ENCODE measurements at regions not wholly inside any gene's neighbourhood (a gene's known extent, or its start where the extent isn't known, plus 50 kb on each side); places are given as distances from the start of the nearest gene placed in this dataset.

DNA sequence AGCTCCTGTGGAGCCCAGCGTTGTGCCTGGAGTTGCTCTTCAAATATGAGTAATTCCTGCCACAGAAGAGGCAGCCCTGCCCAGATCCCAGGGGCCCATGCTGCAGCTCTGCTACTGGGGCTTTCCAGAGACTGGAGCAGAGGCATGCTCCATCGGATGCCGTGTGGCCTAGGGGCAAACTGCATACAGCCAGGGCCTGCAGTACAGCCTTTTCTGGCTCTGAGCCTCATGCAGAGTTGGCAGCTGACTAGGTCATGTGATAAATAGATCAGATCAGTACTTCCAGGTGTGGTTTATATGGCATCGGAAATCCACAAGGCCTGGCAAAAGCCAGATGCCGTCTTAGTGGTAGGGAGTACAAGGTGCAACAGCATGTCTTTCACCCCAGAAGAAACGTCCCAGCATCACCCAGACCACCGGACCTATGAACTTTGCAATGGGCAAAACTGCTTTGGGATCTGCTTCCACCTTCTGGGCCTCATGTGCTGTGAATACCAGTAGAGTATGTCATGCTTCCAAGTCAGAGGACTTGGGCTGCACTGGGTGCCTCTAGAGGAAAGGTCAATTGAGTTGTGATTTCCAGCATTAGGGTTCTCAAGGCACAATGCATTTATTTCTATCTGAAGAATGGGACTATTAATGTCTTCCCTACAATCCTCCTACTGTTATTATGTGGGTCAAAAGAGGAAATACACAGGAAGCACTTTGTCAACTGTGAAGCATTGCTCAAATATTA lies 250.7 kb upstream of the ZNF32 start:
- TF ChIP-seq, protein P1, sequence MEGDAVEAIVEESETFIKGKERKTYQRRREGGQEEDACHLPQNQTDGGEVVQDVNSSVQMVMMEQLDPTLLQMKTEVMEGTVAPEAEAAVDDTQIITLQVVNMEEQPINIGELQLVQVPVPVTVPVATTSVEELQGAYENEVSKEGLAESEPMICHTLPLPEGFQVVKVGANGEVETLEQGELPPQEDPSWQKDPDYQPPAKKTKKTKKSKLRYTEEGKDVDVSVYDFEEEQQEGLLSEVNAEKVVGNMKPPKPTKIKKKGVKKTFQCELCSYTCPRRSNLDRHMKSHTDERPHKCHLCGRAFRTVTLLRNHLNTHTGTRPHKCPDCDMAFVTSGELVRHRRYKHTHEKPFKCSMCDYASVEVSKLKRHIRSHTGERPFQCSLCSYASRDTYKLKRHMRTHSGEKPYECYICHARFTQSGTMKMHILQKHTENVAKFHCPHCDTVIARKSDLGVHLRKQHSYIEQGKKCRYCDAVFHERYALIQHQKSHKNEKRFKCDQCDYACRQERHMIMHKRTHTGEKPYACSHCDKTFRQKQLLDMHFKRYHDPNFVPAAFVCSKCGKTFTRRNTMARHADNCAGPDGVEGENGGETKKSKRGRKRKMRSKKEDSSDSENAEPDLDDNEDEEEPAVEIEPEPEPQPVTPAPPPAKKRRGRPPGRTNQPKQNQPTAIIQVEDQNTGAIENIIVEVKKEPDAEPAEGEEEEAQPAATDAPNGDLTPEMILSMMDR (IDR thresholded peaks at IDR 0.05; ENCODE audit: low read depth, low read length), result no peak
- DNase-seq (ENCODE audit: low read depth in 2 of 2), result no peak
- H3K4me3 ChIP-seq (replicated peaks in 1 of 2; ENCODE audit: low read depth in 2 of 2, low read length in 2 of 2), result no peak overlapping the region

DNA sequence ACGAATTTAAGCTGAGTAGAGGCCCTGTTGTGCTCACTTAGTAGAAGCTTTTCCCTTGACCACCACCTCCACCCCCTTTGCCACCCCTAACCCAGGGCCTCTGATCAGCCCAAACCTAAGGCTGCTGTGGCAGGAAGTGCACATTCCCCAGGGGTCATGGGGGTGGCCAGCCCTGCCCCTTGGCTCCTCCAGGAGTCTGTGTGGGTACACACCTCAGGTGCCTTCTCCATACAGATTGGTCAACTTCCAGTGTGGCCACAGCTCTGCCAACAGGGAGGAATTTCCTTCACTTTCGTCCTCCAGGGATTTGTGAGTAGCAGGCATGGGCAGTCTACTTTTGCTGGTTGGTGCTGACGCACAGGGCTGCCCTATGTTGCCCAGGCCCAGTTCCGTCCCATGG lies 249.9 kb upstream of the ZNF32 start:
- TF ChIP-seq, protein P1 (IDR thresholded peaks at IDR 0.05; ENCODE audit: low read depth, low read length), result no peak
- H3K4me3 ChIP-seq (replicated peaks in 1 of 2; ENCODE audit: low read depth in 2 of 2, low read length in 2 of 2), result no peak overlapping the region

DNA sequence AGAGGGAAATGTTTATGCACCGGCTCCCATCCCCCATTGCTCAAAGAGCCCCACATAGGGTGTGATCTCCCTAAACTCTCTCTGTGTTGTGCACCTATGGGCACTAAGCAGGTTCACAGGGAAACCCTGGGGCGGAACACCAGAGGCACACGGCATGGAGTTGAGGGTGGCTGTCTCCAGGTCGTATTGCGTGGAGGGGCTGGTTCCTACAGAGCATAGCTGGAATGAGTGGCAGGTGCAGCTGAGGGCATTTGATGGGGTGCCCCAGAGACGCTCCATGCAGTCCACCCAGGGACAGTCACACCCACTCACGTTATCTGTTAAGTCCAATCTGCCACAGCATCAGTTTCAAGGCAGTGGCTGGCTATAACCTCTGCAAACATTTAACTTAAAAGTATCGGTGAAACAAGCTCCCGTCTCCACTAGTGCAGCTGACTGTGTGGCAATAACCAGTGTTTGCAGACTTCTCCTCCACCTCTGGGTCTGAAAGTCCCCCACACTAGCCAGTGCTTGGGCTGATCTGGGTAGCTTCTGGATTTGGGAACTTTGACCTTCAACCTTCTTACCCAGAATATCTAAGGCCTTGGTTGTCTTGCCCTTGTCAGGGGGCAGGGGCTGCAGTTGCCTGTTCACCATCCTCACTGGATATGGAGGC lies 249.2 kb upstream of the ZNF32 start:
- no peak for DNase-seq (ENCODE audit: low read depth in 2 of 2)
- no peak overlapping the region for H3K4me3 ChIP-seq (replicated peaks in 1 of 2; ENCODE audit: low read depth in 2 of 2, low read length in 2 of 2)
- TF ChIP-seq, protein P1 (IDR thresholded peaks at IDR 0.05; ENCODE audit: low read depth, low read length), result no peak

More for the DNA sequence above, 249.9 kb upstream of the ZNF32 start:
- no peak for DNase-seq (ENCODE audit: low read depth in 2 of 2)

DNA sequence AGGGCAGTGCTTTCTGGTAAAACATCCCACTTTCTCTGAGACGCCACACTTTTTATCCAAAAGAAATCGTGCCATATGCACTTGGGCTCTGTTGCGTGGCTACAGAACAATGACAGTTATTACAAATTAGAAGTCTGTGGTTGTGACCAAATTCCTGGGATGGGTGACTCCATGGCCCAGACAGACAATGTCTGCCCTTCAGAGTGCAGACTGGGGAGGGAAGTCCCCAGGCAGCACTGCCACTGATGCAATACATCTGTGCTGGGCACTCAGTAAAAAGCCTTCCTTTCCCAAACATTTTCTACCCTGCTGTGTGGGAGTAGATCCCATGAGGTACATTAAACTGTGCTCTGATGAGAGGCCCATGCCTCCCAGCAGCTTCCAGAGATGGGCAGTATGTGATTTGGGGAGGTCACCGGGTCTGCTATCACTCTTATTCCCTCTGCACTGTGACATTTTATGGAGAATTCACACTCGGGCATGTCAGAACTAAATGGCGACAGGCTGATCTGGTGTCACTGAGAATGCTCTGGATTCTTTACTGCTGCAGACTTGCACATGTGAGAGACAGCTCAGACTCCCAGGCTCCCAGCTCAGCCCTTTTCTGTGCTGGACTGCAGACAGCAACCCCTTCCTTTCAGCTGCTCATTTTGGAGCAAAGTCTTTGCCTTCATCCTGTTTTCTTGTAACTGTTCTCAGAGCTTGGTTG lies 243.5 kb upstream of the ZNF32 start:
- H3K4me3 ChIP-seq (replicated peaks in 1 of 2; ENCODE audit: low read depth in 2 of 2, low read length in 2 of 2), result no peak overlapping the region
- DNase-seq (ENCODE audit: low read depth in 2 of 2), result peak; percentile 53 to 78
- TF ChIP-seq, protein P1 (IDR thresholded peaks at IDR 0.05; ENCODE audit: low read depth, low read length), result no peak

DNA sequence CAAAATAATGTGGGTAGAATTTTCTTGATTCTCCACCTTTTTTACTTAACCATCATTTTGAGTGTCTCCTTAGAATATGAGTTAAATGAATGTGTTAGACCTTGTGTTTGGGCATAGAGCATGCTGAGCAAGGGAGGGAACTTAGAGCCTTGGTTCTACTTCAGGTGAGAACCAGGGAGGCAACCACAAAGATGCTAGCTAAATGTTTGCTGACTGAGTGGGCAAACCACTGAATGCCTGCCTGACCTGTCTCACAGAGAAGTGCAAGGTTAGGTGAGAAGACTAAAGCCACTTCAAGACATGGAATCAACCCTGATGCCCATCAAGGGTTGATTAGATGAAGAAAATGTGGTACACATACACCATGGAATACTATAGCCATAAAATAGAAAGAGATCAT lies 242.6 kb upstream of the ZNF32 start:
- TF ChIP-seq, protein P1 (IDR thresholded peaks at IDR 0.05; ENCODE audit: low read depth, low read length), result no peak
- DNase-seq (ENCODE audit: low read depth in 2 of 2), result no peak
- no peak overlapping the region for H3K4me3 ChIP-seq (replicated peaks in 1 of 2; ENCODE audit: low read depth in 2 of 2, low read length in 2 of 2)

DNA sequence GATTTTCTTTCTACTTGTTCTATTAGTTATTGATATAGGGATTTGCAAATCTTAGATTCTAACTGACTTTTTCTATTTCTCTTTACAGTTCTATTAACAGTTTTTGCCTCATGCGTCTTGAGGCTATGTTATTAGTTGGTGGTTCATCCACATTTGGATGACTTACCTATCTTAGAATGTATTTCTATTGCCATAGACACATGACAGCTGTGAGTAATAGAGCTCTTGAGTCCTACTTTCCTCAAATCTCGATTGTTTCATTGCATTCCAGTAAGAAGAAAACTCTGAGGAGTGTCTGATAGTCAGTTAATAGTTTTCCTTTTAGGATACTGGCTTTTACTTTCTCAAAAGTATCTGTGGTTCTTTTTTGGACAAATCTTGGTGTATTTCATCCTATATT lies 241.4 kb upstream of the ZNF32 start:
- H3K4me3 ChIP-seq (replicated peaks in 1 of 2; ENCODE audit: low read depth in 2 of 2, low read length in 2 of 2), result no peak overlapping the region
- DNase-seq (ENCODE audit: low read depth in 2 of 2), result peak; percentile 54 to 89

More for the DNA sequence above, 241.4 kb upstream of the ZNF32 start:
- TF ChIP-seq, protein P1 (IDR thresholded peaks at IDR 0.05; ENCODE audit: low read depth, low read length), result no peak

Measured in cardiac fibroblast (primary cell).